ENCODE measurements at regions not wholly inside any gene's neighbourhood (a gene's known extent, or its start where the extent isn't known, plus 50 kb on each side); places are given as distances from the start of the nearest gene placed in this dataset.

- H3K4me3 ChIP-seq (replicated peaks in 1 of 2; ENCODE audit: low read depth in 2 of 2, low read length in 2 of 2) = no peak overlapping the region
- TF ChIP-seq CTCF (IDR thresholded peaks at IDR 0.05; ENCODE audit: low read depth, low read length) = no peak
- peak; percentile 48 to 50 for DNase-seq (ENCODE audit: low read depth in 2 of 2)
Observed at GRCh38 chr13:40139896-40140520, 484.5 kb downstream of the COG6 start.

GRCh38 chr13:40141859-40142555 is 486.5 kb downstream of the COG6 start:
- no peak overlapping the region for H3K4me3 ChIP-seq (replicated peaks in 1 of 2; ENCODE audit: low read depth in 2 of 2, low read length in 2 of 2)
- TF ChIP-seq CTCF (IDR thresholded peaks at IDR 0.05; ENCODE audit: low read depth, low read length) = no peak
- no peak for DNase-seq (ENCODE audit: low read depth in 2 of 2)

GRCh38 chr13:40143106-40143505 is 487.6 kb downstream of the COG6 start:
- no peak for DNase-seq (ENCODE audit: low read depth in 2 of 2)
- H3K4me3 ChIP-seq (replicated peaks in 1 of 2; ENCODE audit: low read depth in 2 of 2, low read length in 2 of 2) = no peak overlapping the region
- TF ChIP-seq CTCF (IDR thresholded peaks at IDR 0.05; ENCODE audit: low read depth, low read length) = no peak

GRCh38 chr13:40143559-40143958 is 488.1 kb downstream of the COG6 start:
- no peak for DNase-seq (ENCODE audit: low read depth in 2 of 2)
- TF ChIP-seq CTCF (IDR thresholded peaks at IDR 0.05; ENCODE audit: low read depth, low read length) = no peak
- no peak overlapping the region for H3K4me3 ChIP-seq (replicated peaks in 1 of 2; ENCODE audit: low read depth in 2 of 2, low read length in 2 of 2)

GRCh38 chr13:40145139-40145538 is 489.7 kb downstream of the COG6 start:
- H3K4me3 ChIP-seq (replicated peaks in 1 of 2; ENCODE audit: low read depth in 2 of 2, low read length in 2 of 2) = no peak overlapping the region
- DNase-seq (ENCODE audit: low read depth in 2 of 2) = no peak

GRCh38 chr13:40146063-40146462 is 490.6 kb downstream of the COG6 start:
- H3K4me3 ChIP-seq (replicated peaks in 1 of 2; ENCODE audit: low read depth in 2 of 2, low read length in 2 of 2) = no peak overlapping the region
- no peak for DNase-seq (ENCODE audit: low read depth in 2 of 2)
- TF ChIP-seq CTCF (IDR thresholded peaks at IDR 0.05; ENCODE audit: low read depth, low read length) = no peak

More at GRCh38 chr13:40145139-40145538, 489.7 kb downstream of the COG6 start:
- TF ChIP-seq CTCF (IDR thresholded peaks at IDR 0.05; ENCODE audit: low read depth, low read length) = no peak

All from cardiac fibroblast (primary cell).